Ovary (tissue), 7 donors: ENCODE measurements at regions not wholly inside any gene's neighbourhood (a gene's known extent, or its start where the extent isn't known, plus 50 kb on each side); places are given as distances from the start of the nearest gene placed in this dataset.

Experiments
- DNase-seq, 5 donors: peaks; one replicate each; pipeline ENCODE4 v3.0.0-alpha.2; 2019 to 2020
- H3K27ac ChIP-seq, 2 donors: fragments of 200-600 bp; one replicate each; pipeline versions ENCODE4 v1.5.1 to v1.8.0; 2019 to 2022
- H3K27me3 ChIP-seq: fragments of 200-600 bp; one replicate; pipeline ENCODE4 v1.8.0; 2022
- H3K36me3 ChIP-seq: fragments of 200-600 bp; sonication (generic); one replicate; pipeline ENCODE4 v1.5.1; 2019
- H3K4me1 ChIP-seq: one replicate; pipeline ENCODE4 v1.8.1; 2013; ENCODE audit warnings: mild to moderate bottlenecking, moderate library complexity; ENCODE audit not compliant: insufficient read depth
- H3K4me3 ChIP-seq: fragments of 200-600 bp; sonication (generic); one replicate; pipeline ENCODE4 v1.5.1; 2017
- H3K9me3 ChIP-seq, 2 donors: fragments of 200-600 bp in 1 of 2; sonication (generic) in 1 of 2; one replicate each; pipeline versions ENCODE4 v1.5.1 to v1.8.1; 2013 to 2019; ENCODE audit warnings: mild to moderate bottlenecking in 1 of 2, moderate library complexity in 1 of 2
- CTCF ChIP-seq, 3 donors: fragments of 450-650 bp in 2 of 3; fragments of 200-600 bp in 1 of 3; IDR thresholded peaks; one replicate each; pipeline versions ENCODE4 v1.5.1 to v1.8.0; 2016 to 2022; ENCODE audit warnings: antibody characterized with exemption in 3 of 3, mild to moderate bottlenecking in 1 of 3
- EP300 ChIP-seq: sonication (generic); formaldehyde crosslinking; IDR thresholded peaks from one replicate; pipeline ENCODE4 v1.6.1; 2017; ENCODE audit warnings: antibody characterized with exemption
- POLR2A ChIP-seq: fragments of 450-650 bp; IDR thresholded peaks from one replicate; pipeline ENCODE4 v1.6.1; 2017; ENCODE audit warnings: antibody characterized with exemption, mild to moderate bottlenecking, moderate library complexity
- WGBS, 3 donors: extraction: QIAGEN DNeasy Blood & Tissue Kit in 1 of 3; methylation state at CpG; one replicate each; pipeline versions ENCODE4 v1.1.5 to v1.1.7; 2013 to 2017; 5-methylcytosine and 5-hydroxymethylcytosine counted together
- intact Hi-C, 4 donors: fragments of 100-400 bp; cut with DNase I; formaldehyde crosslinking; loops; one replicate each; pipeline versions ENCODE4 v1.11.0 to v1.15.1; 2022 to 2023
- donor health status: DM: no; HTN: no; CAD: no; lungs with moderate emphysema.
- donor health status: DM: no; HTN: no; CAD: no.
- donor health status: Bipolar disorder and iron deficiency.
- donor health status: DM: no; HTN: no; CAD: no.
- donor health status: DM: yes; HTN: yes; CAD: no.

GRCh38 chr13:68291595-68291994, 1061.5 kb upstream of the PCDH9 start:
- Histone ChIP-seq H3K4me3 (no peak overlapping the region), H3K4me1 (no peaks in the 10 kb centered on the region), H3K36me3 (no peaks in the 10 kb centered on the region), H3K27ac (no peak overlapping the region), H3K27me3 (no peaks in the 10 kb centered on the region), H3K9me3 (no peaks in the 10 kb centered on the region)
- WGBS, 3 donors: 70 to 81% (median 77%) methylated on average over 4 of the region's 4 CpGs
- TF ChIP-seq EP300 (no peak), CTCF (IDR thresholded peaks at IDR 0.05) (no peak), POLR2A (no peak)
- DNase-seq: no peak
- intact Hi-C loops: no loop called here

DNA sequence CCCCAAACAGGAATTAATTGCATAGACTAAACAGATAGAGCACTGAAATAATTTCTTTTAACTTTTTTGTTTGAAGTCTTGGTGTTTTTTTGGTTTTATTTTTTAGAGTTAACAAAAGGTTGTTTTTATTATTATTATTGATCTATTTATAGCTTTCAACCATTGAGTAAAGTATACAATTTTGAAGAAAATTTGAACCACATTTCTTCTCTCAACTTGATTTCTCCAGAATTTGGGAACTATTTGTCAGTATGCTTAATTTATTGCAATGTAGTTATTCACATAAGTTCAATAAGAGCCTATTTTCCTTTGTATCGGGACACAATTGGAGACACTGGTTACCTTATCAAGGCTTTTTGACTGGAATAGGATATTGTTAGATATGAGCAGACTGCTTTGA, 1045.6 kb upstream of the PCDH9 start:
- Histone ChIP-seq H3K4me1 (no peaks in the 10 kb centered on the region), H3K27me3 (no peaks in the 10 kb centered on the region), H3K4me3 (no peak overlapping the region), H3K36me3 (no peaks in the 10 kb centered on the region), H3K9me3 (no peaks in the 10 kb centered on the region), H3K27ac (no peak overlapping the region)
- TF ChIP-seq POLR2A (no peak), CTCF (IDR thresholded peaks at IDR 0.05) (no peak), EP300 (no peak)
- no peak for DNase-seq
- 87 to 93% (median 89%) methylated on average over 1 of the region's 1 CpG for WGBS, 3 donors
- intact Hi-C loops: no loop called here

- intact Hi-C loops: no loop called here
- H3K4me3 ChIP-seq: no peak overlapping the region
- WGBS, 3 donors: 94 to 96% (median 95%) methylated on average over 14 of the region's 14 CpGs
Observed at GRCh38 chr13:68272652-68273051, 1042.5 kb upstream of the PCDH9 start.

GRCh38 chr13:68264692-68265091, 1034.6 kb upstream of the PCDH9 start:
- no peaks in the 10 kb centered on the region for H3K36me3 ChIP-seq
- no peak overlapping the region for H3K27ac ChIP-seq
- H3K4me1 ChIP-seq: no peaks in the 10 kb centered on the region
- H3K9me3 ChIP-seq: no peaks in the 10 kb centered on the region
- intact Hi-C loops: no loop called here
- TF ChIP-seq CTCF (IDR thresholded peaks at IDR 0.05): no peak
- no peak for TF ChIP-seq EP300
- TF ChIP-seq POLR2A: no peak
- no peak overlapping the region for H3K4me3 ChIP-seq
- no peak for DNase-seq
- H3K27me3 ChIP-seq: no peaks in the 10 kb centered on the region
- 85 to 90% (median 86%) methylated on average over 2 of the region's 2 CpGs for WGBS, 3 donors

More at GRCh38 chr13:68272652-68273051, 1042.5 kb upstream of the PCDH9 start:
- Histone ChIP-seq H3K27me3 (no peaks in the 10 kb centered on the region), H3K4me1 (no peaks in the 10 kb centered on the region), H3K9me3 (no peaks in the 10 kb centered on the region), H3K27ac (no peak overlapping the region), H3K36me3 (no peaks in the 10 kb centered on the region)
- no peak for DNase-seq
- TF ChIP-seq POLR2A: no peak

DNA sequence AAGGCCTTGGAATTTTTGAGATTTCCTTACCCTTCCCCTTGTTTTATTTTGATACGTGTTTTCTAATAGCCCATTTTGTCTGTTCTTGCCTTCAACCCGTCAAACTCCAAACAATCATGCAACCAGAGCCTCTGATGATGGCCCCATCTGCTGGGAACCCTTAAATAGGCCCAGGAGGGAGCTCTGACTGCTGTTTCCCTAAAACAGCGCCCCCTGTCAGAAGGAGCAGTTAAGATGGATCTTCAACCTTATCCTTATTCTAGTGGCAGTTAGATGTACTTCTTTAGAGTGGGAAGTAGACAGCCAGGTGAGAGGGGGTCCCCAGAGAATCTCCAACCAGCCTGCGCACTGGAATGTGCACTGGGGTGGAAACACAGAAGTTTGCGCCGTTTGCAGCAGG, 1031.0 kb upstream of the PCDH9 start:
- no peak overlapping the region for H3K27ac ChIP-seq
- intact Hi-C loops: no loop called here
- H3K4me1 ChIP-seq: no peaks in the 10 kb centered on the region
- WGBS, 3 donors: 87 to 92% (median 89%) methylated on average over 6 of the region's 6 CpGs
- TF ChIP-seq EP300: no peak
- no peak for DNase-seq
- H3K27me3 ChIP-seq: no peaks in the 10 kb centered on the region
- no peaks in the 10 kb centered on the region for H3K36me3 ChIP-seq
- H3K9me3 ChIP-seq: no peaks in the 10 kb centered on the region
- no peak overlapping the region for H3K4me3 ChIP-seq
